Fibroblast of skin of back (primary cell): ENCODE measurements at regions not wholly inside any gene's neighbourhood (a gene's known extent, or its start where the extent isn't known, plus 50 kb on each side); places are given as distances from the start of the nearest gene placed in this dataset.

Experiments
- DNase-seq: peaks from one replicate; pipeline ENCODE4 v3.0.0-alpha.2; 2013

GRCh38 chr9:73667749-73668148 lies 516.1 kb downstream of the ANXA1 start:
- DNase-seq, result no peak

GRCh38 chr9:73680831-73681230 lies 529.2 kb downstream of the ANXA1 start:
- DNase-seq, result no peak

GRCh38 chr9:73682789-73683188 lies 531.1 kb downstream of the ANXA1 start:
- DNase-seq, result no peak

GRCh38 chr9:73683862-73684591 lies 532.4 kb downstream of the ANXA1 start:
- DNase-seq, result peak; percentile 27

- no peak for DNase-seq
Measured at GRCh38 chr9:73684601-73685000, 532.9 kb downstream of the ANXA1 start.

- DNase-seq, result no peak
Measured at GRCh38 chr9:73685786-73686185, 534.1 kb downstream of the ANXA1 start.

GRCh38 chr9:73689051-73689870 lies 537.6 kb downstream of the ANXA1 start:
- no peak for DNase-seq

GRCh38 chr9:73701415-73702057 lies 549.9 kb downstream of the ANXA1 start:
- no peak for DNase-seq

GRCh38 chr9:73714294-73714693 lies 562.6 kb downstream of the ANXA1 start:
- DNase-seq, result no peak

GRCh38 chr9:73715591-73715990 lies 563.9 kb downstream of the ANXA1 start:
- DNase-seq, result no peak

- DNase-seq, result no peak
Measured at GRCh38 chr9:73719660-73720059, 568.0 kb downstream of the ANXA1 start.

- no peak for DNase-seq
Measured at GRCh38 chr9:73720601-73721000, 568.9 kb downstream of the ANXA1 start.

GRCh38 chr9:73736270-73736669 lies 584.6 kb downstream of the ANXA1 start:
- DNase-seq, result no peak

GRCh38 chr9:73738741-73739530 lies 587.3 kb downstream of the ANXA1 start:
- DNase-seq, result no peak

- no peak for DNase-seq
Measured at GRCh38 chr9:73741316-73741715, 589.7 kb downstream of the ANXA1 start.

GRCh38 chr9:73742412-73742811 lies 590.7 kb downstream of the ANXA1 start:
- no peak for DNase-seq

- no peak for DNase-seq
Measured at GRCh38 chr9:73743826-73744225, 592.2 kb downstream of the ANXA1 start.

- no peak for DNase-seq
Measured at GRCh38 chr9:73745598-73745997, 593.9 kb downstream of the ANXA1 start.

- DNase-seq, result no peak
Measured at GRCh38 chr9:73753171-73753570, 601.5 kb downstream of the ANXA1 start.

GRCh38 chr9:73761905-73762304 lies 610.2 kb downstream of the ANXA1 start:
- DNase-seq, result no peak

GRCh38 chr9:73773896-73774295 lies 622.2 kb downstream of the ANXA1 start:
- no peak for DNase-seq

- DNase-seq, result no peak
Measured at GRCh38 chr9:73775757-73776156, 624.1 kb downstream of the ANXA1 start.

- peak; percentile 7 for DNase-seq
Measured at GRCh38 chr9:73780916-73781315, 629.3 kb downstream of the ANXA1 start.
